K562 (cell line): ENCODE measurements at regions not wholly inside any gene's neighbourhood (a gene's known extent, or its start where the extent isn't known, plus 50 kb on each side); places are given as distances from the start of the nearest gene placed in this dataset.

ENCODE experiments used
- ATAC-seq: fragments of 200-7000 bp; cut with Tn5 transposase; 3 replicates; pipeline ENCODE4 v1.9.1; 2020; ENCODE audit warnings: moderate library complexity
- BruUV-seq: library from RNA; stranded (reverse); fragments of 400-500 nt; replicated peaks from 2 replicates; lab custom pipeline; 2021; lab: Mats Ljungman, UMichigan
- CTCF ChIA-PET: fragments of 300-600 bp; formaldehyde crosslinking; extraction: SDS; loops from one replicate; lab custom pipeline; 2021; ENCODE audit warnings: low intra/inter-chr PET ratio; lab: Yijun Ruan, JAX
- POLR2A ChIA-PET: fragments of 300-600, 350-650 bp; sonication (Branson Sonifier 250); formaldehyde crosslinking; extraction: SDS; loops from one replicate; lab custom pipeline; 2021; ENCODE audit warnings: antibody characterized with exemption, inconsistent platforms; lab: Yijun Ruan, JAX
- DNase-seq, 4 experiments: peaks; one replicate each; pipeline versions ENCODE4 v3.0.0 to v3.0.0-alpha.2; 2011 to 2018; ENCODE audit warnings: low spot score in 3 of 4, mixed read lengths in 3 of 4; ENCODE audit errors: extremely low read depth in 1 of 4
- FAIRE-seq: peaks from 2 replicates; lab custom pipeline; 2011; peaks lifted over from hg19 to GRCh38; lab: Jason Lieb, UNC
- H2AFZ ChIP-seq: 2 replicates; pipeline ENCODE4 v1.6.0; 2011; ENCODE audit warnings: low read depth, low read length, control low read depth, inconsistent platforms
- H3K27ac ChIP-seq: fragments of 200-600 bp; 3 replicates; pipeline ENCODE4 v1.8.0; 2011; ENCODE audit warnings: low read depth, mild to moderate bottlenecking, control low read depth, inconsistent platforms, low read length, moderate library complexity, mixed read lengths; ENCODE audit errors: extremely low read depth
- H3K27me3 ChIP-seq, 2 experiments: fragments of 300-600 bp in 1 of 2; 2 replicates in 1 of 2; 3 replicates in 1 of 2; pipeline versions ENCODE4 v1.6.0 to v1.8.0; 2011; ENCODE audit warnings: inconsistent platforms in 2 of 2, low read length in 2 of 2, mild to moderate bottlenecking in 1 of 2, mixed read lengths in 1 of 2, moderate library complexity in 1 of 2; ENCODE audit not compliant: control insufficient read depth in 2 of 2, insufficient read depth in 2 of 2
- H3K36me3 ChIP-seq: fragments of 300-600 bp; 3 replicates; pipeline ENCODE4 v1.8.0; 2011; ENCODE audit warnings: mild to moderate bottlenecking, low read length, inconsistent platforms; ENCODE audit not compliant: control insufficient read depth, insufficient read depth
- H3K4me1 ChIP-seq, 2 experiments: fragments of 200-600 bp in 1 of 2; replicated peaks in 1 of 2; 2 replicates in 1 of 2; 3 replicates in 1 of 2; pipeline versions ENCODE4 v1.5.1 to v1.8.0; 2011; ENCODE audit warnings: inconsistent platforms in 2 of 2, low read length in 2 of 2, mild to moderate bottlenecking in 1 of 2, mixed read lengths in 1 of 2, moderate library complexity in 1 of 2; ENCODE audit not compliant: control insufficient read depth in 2 of 2, insufficient read depth in 2 of 2
- H3K4me2 ChIP-seq: 2 replicates; pipeline ENCODE4 v1.6.1; 2011; ENCODE audit warnings: low read length, control low read depth, inconsistent platforms, mixed read lengths; ENCODE audit not compliant: insufficient read depth
- H3K4me3 ChIP-seq: fragments of 200-600 bp; sonication (generic), shearing (Covaris generic); 2 replicates; pipeline ENCODE4 v1.5.1; 2016; ENCODE audit warnings: control low read depth, inconsistent platforms
- H3K79me2 ChIP-seq: fragments of 200-600 bp; 3 replicates; pipeline ENCODE4 v1.8.0; 2011; ENCODE audit warnings: low read length, inconsistent platforms; ENCODE audit not compliant: control insufficient read depth, insufficient read depth
- H3K9ac ChIP-seq, 2 experiments: 2 replicates each; pipeline versions ENCODE4 v1.6.0 to v1.6.1; 2011; ENCODE audit warnings: low read depth in 2 of 2, low read length in 2 of 2, control low read depth in 1 of 2, inconsistent platforms in 1 of 2, mild to moderate bottlenecking in 1 of 2, mixed read lengths in 1 of 2; ENCODE audit not compliant: insufficient read depth in 1 of 2
- H3K9me1 ChIP-seq: one replicate; pipeline ENCODE4 v1.6.0; 2011; ENCODE audit warnings: inconsistent platforms, mild to moderate bottlenecking, low read length, moderate library complexity; ENCODE audit not compliant: control insufficient read depth, insufficient read depth
- H3K9me3 ChIP-seq: replicated peaks from 2 replicates; pipeline ENCODE4 v1.5.1; 2011; ENCODE audit warnings: low read depth, low read length, inconsistent platforms; ENCODE audit not compliant: control insufficient read depth, insufficient read depth
- H4K20me1 ChIP-seq: replicated peaks from 2 replicates; pipeline ENCODE4 v1.6.1; 2011; ENCODE audit warnings: low read length, inconsistent platforms, mixed read lengths; ENCODE audit not compliant: control insufficient read depth, insufficient read depth
- ARID4B ChIP-seq: sonication (generic); formaldehyde crosslinking; IDR thresholded peaks from 2 replicates; pipeline ENCODE4 v1.8.0; 2022; ENCODE audit warnings: mild to moderate bottlenecking, missing genetic modification reagents
- ELF4 ChIP-seq: fragments of 450-650 bp; formaldehyde crosslinking; IDR thresholded peaks from 2 replicates; pipeline ENCODE4 v1.4.0; 2022; ENCODE audit warnings: missing genetic modification characterization
- POLR2H ChIP-seq: IDR thresholded peaks from 2 replicates; pipeline ENCODE4 v1.6.1; 2016; ENCODE audit warnings: missing genetic modification characterization, low read depth, mild to moderate bottlenecking, control low read depth, missing compliant biosample characterization, moderate library complexity
- SETDB1 ChIP-seq: IDR thresholded peaks from one replicate; pipeline ENCODE4 v1.6.1; 2012; ENCODE audit warnings: low read length, control low read depth, inconsistent platforms
- XRCC5 ChIP-seq: fragments of 200-400 bp; formaldehyde crosslinking; IDR thresholded peaks from 2 replicates; pipeline ENCODE4 v1.6.1; 2017; ENCODE audit warnings: low read depth, mild to moderate bottlenecking, low read length
- ZFP36 ChIP-seq: fragments of 150-350 bp; IDR thresholded peaks from 2 replicates; pipeline ENCODE4 v1.6.1; 2018; ENCODE audit warnings: low read length, low read depth; ENCODE audit not compliant: partially characterized antibody
- ZNF143 ChIP-seq: sonication (generic); formaldehyde crosslinking; IDR thresholded peaks from 2 replicates; pipeline ENCODE4 v1.9.0; 2022; ENCODE audit warnings: mild to moderate bottlenecking, missing genetic modification reagents
- ZNF280A ChIP-seq: fragments of 450-650 bp; IDR thresholded peaks from 2 replicates; pipeline ENCODE4 v1.6.1; 2018; ENCODE audit warnings: mild to moderate bottlenecking, low read depth; ENCODE audit not compliant: partially characterized antibody
- ZNF696 ChIP-seq: fragments of 250-450 bp; sonication (Bioruptor Pico); conservative IDR thresholded peaks from 2 replicates; pipeline ENCODE4 v1.4.0; 2020; ENCODE audit warnings: mild to moderate bottlenecking, moderate library complexity
- WGBS: fragments of 100-300 bp; shearing (Covaris generic); methylation state at CpG from one replicate; pipeline ENCODE4 v1.1.6; 2016; ENCODE audit warnings: low coverage, mixed read lengths; ENCODE audit not compliant: insufficient coverage; ENCODE audit errors: missing lambda C conversion rate; 5-methylcytosine and 5-hydroxymethylcytosine counted together
- in situ Hi-C: fragments of 300-500 bp; cut with MboI; formaldehyde crosslinking; loops from 4 replicates; pipeline ENCODE4 v1.15.0; 2018; ENCODE audit warnings: inconsistent platforms, mixed read lengths
- intact Hi-C: fragments of 100-400 bp; cut with micrococcal nuclease; formaldehyde crosslinking; loops from 2 replicates; pipeline ENCODE4 v1.14.2; 2022

DNA sequence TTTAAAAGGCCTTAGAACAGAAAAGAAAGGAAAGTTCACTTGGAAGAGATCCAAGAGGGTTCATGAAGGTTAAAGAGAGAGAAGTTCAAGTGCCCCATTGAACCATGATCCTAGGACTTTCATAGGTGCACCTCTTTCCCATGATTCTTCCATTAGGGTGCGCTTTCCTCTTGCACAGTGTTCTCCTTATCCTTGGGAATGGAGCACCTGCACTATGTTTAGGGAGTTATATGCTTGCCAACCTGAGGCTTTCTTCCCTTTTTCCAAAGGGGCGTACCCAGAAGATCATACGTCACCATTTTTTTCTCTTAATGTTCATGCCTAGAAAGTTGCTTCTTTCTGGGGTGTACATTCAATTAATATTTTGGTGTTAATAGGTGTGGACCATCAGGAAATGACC lies 908.0 kb upstream of the SORCS1 start (continued):
- TF ChIP-seq ZNF280A: no peak

GRCh38 chr10:108070789-108071188 lies 906.3 kb upstream of the SORCS1 start:
- ChIA-PET POLR2A (no interaction called here), CTCF (no interaction called here)
- no peak overlapping the region for H3K27ac ChIP-seq
- in situ Hi-C loops: no loop called here
- H3K79me2 ChIP-seq: no peaks in the 10 kb centered on the region
- H3K27me3 ChIP-seq: no peaks in the 10 kb centered on the region
- H3K4me3 ChIP-seq: no peak overlapping the region
- ATAC-seq: no peak
- H3K36me3 ChIP-seq: no peaks in the 10 kb centered on the region
- no peaks in the 10 kb centered on the region for H3K9me1 ChIP-seq
- H4K20me1 ChIP-seq: no peaks in the 10 kb centered on the region
- TF ChIP-seq ELF4 (CRISPR knock-in tag) (no peak), SETDB1 (no peak), ZNF143 (no peak), ZFP36 (no peak), ZNF696 (no peak), ARID4B (no peak), POLR2H (tag) (no peak), XRCC5 (no peak)
- TF ChIP-seq, all 486 proteins: peak for 0
- 0% methylated on average over 2 of the region's 2 CpGs for WGBS
- intact Hi-C loops: no loop called here
- DNase-seq: no peak
- no peak overlapping the region for H3K4me2 ChIP-seq
- no peaks in the 10 kb centered on the region for H3K4me1 ChIP-seq
- no peak overlapping the region for H2AFZ ChIP-seq
- H3K9me3 ChIP-seq: no peaks in the 10 kb centered on the region
- no TSS peak for BruUV-seq
- no peak for FAIRE-seq
- H3K9ac ChIP-seq: no peak overlapping the region
